Prostate gland (tissue), 2 donors: ENCODE measurements at regions not wholly inside any gene's neighbourhood (a gene's known extent, or its start where the extent isn't known, plus 50 kb on each side); places are given as distances from the start of the nearest gene placed in this dataset.

Source experiments
- DNase-seq: peaks from one replicate; pipeline ENCODE4 v3.0.0-alpha.2; 2019; ENCODE audit warnings: low spot score
- H3K27ac ChIP-seq, 2 donors: fragments of 200-600 bp; sonication (generic); 2 replicates each; pipeline ENCODE4 v1.5.1; 2017 to 2019
- H3K27me3 ChIP-seq: fragments of 200-600 bp; sonication (generic); replicated peaks from 2 replicates; pipeline ENCODE4 v1.5.1; 2019; ENCODE audit not compliant: insufficient read depth
- H3K36me3 ChIP-seq, 2 donors: fragments of 200-600 bp; sonication (generic); 1 replicate in 1 of 2; 2 replicates in 1 of 2; pipeline versions ENCODE4 v1.5.1 to v1.8.1; 2017 to 2019
- H3K4me1 ChIP-seq: fragments of 200-600 bp; sonication (generic); replicated peaks from 2 replicates; pipeline ENCODE4 v1.5.1; 2019
- H3K4me3 ChIP-seq, 2 donors: fragments of 200-600 bp; sonication (generic); 2 replicates each; pipeline ENCODE4 v1.5.1; 2017 to 2019
- H3K9me3 ChIP-seq: fragments of 200-600 bp; sonication (generic); 2 replicates; pipeline ENCODE4 v1.5.1; 2017
- POLR2A ChIP-seq: fragments of 450-650 bp; IDR thresholded peaks from one replicate; pipeline ENCODE4 v1.6.1; 2016; ENCODE audit warnings: antibody characterized with exemption, mild to moderate bottlenecking
- POLR2AphosphoS5 ChIP-seq: sonication (generic); formaldehyde crosslinking; IDR thresholded peaks from one replicate; pipeline ENCODE4 v1.6.1; 2017; ENCODE audit warnings: antibody characterized with exemption
- WGBS: methylation state at CpG from one replicate; pipeline ENCODE4 v1.1.5; 2018; 5-methylcytosine and 5-hydroxymethylcytosine counted together
- intact Hi-C: fragments of 100-400 bp; cut with DNase I; formaldehyde crosslinking; loops from one replicate; pipeline ENCODE4 v1.14.2; 2022
- TF ChIP-seq, protein P1 (sequence below), 4 experiments: fragments of 200-600 bp in 2 of 4; fragments of 450-650 bp in 2 of 4; sonication (generic) in 2 of 4; IDR thresholded peaks; 1 replicate in 3 of 4; 2 replicates in 1 of 4; pipeline ENCODE4 v1.5.1; 2016 to 2019; ENCODE audit warnings: antibody characterized with exemption in 4 of 4, mild to moderate bottlenecking in 2 of 4, moderate library complexity in 2 of 4

DNA sequence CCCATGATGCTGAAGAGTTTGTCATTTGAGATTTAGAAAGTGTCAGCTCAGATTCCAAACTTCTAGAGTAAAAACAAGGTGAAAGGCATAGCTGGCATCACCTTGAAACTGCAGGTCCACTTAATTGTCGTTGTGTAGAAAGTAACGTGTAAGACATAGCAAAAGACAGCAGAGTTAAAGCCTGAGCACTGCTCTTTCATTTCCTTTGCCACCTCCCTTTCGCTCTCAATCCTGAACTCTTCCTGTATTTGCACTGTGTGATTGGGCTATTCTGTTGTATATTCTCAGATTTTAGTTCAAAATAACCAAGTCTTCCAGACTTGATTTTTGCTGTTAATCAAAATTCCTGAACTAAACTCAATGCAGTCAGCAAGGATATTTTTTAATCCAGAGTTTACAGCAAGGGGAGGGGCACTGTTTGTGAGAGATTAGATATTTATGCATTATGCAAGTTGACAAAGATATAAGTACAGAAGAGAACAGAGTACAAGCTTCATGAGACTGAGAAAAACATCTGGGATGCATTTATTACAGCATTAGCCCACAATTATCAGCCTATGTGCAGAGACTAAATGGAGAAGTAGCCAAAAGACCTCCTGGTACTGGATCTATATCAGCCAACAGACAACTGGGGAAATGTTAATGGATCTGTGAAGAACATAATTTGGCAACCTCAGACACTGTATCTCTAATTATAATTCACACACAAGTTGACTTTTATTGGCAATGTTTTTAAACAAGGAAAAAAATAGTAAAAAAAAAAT, 328.6 kb downstream of the SUCLA2 start:
- 55% methylated on average over 3 of the region's 3 CpGs for WGBS
- Histone ChIP-seq H3K36me3 (no peaks in the 10 kb centered on the region), H3K9me3 (no peaks in the 10 kb centered on the region), H3K4me3 (no peak overlapping the region), H3K4me1 (no peaks in the 10 kb centered on the region), H3K27ac (no peak overlapping the region), H3K27me3 (no peaks in the 10 kb centered on the region)
- no peak for TF ChIP-seq POLR2AphosphoS5
- no peak for TF ChIP-seq POLR2A
- TF ChIP-seq, protein P1, sequence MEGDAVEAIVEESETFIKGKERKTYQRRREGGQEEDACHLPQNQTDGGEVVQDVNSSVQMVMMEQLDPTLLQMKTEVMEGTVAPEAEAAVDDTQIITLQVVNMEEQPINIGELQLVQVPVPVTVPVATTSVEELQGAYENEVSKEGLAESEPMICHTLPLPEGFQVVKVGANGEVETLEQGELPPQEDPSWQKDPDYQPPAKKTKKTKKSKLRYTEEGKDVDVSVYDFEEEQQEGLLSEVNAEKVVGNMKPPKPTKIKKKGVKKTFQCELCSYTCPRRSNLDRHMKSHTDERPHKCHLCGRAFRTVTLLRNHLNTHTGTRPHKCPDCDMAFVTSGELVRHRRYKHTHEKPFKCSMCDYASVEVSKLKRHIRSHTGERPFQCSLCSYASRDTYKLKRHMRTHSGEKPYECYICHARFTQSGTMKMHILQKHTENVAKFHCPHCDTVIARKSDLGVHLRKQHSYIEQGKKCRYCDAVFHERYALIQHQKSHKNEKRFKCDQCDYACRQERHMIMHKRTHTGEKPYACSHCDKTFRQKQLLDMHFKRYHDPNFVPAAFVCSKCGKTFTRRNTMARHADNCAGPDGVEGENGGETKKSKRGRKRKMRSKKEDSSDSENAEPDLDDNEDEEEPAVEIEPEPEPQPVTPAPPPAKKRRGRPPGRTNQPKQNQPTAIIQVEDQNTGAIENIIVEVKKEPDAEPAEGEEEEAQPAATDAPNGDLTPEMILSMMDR (IDR thresholded peaks at IDR 0.05), result no peak
- intact Hi-C loops, result no loop called here
- no peak for DNase-seq

DNA sequence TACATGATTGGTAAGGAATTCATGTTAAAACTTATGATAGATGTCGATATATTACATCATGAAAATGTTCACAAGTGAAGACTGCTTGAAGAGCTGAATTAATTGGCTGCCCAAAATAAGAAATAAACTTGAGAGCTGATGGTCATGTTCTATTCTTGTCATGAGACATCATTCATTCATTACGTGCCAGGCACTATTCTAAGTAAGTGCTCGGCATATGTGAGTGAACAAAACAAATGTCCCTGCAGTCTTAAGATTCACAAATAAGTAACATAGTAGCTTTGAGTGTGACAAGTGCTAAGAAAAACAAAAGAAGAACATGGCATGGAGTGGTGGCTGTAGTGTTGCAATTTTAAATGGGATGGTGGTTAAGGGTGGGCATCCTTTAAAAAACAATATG, 329.3 kb downstream of the SUCLA2 start:
- TF ChIP-seq POLR2AphosphoS5 (no peak), POLR2A (no peak)
- TF ChIP-seq, protein P1 (IDR thresholded peaks at IDR 0.05), result no peak
- Histone ChIP-seq H3K4me1 (no peaks in the 10 kb centered on the region), H3K27ac (no peak overlapping the region), H3K4me3 (no peak overlapping the region), H3K9me3 (no peaks in the 10 kb centered on the region), H3K36me3 (no peaks in the 10 kb centered on the region), H3K27me3 (no peaks in the 10 kb centered on the region)
- DNase-seq, result no peak
- WGBS, result 72% methylated on average over 3 of the region's 3 CpGs
- intact Hi-C loops, result no loop called here

DNA sequence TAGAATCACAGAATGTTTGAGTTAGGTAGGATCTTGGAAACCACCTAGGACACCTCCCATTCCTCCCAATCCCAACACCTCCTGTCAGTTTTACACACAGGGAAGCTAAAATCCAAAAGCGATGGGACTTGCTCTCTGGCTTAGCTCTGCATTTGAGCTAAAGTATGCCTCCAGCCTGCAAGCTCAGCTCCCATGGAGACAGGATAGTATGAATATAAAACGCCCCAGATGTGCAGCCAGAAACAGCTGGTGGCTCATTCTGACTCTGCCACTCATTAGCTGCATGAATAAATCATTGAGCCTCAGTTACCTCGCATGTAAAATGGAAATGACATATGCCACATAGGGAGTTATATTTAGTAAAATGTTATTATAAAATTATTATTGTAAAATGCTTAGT, 336.0 kb downstream of the SUCLA2 start:
- no peaks in the 10 kb centered on the region for H3K36me3 ChIP-seq
- intact Hi-C loops, result no loop called here
- no peaks in the 10 kb centered on the region for H3K27me3 ChIP-seq
- no peak for DNase-seq
- 78% methylated on average over 3 of the region's 3 CpGs for WGBS
- H3K4me3 ChIP-seq, result no peak overlapping the region
- no peak for TF ChIP-seq POLR2A
- TF ChIP-seq POLR2AphosphoS5, result no peak
- TF ChIP-seq, protein P1 (IDR thresholded peaks at IDR 0.05), result no peak
- H3K9me3 ChIP-seq, result no peaks in the 10 kb centered on the region
- no peaks in the 10 kb centered on the region for H3K4me1 ChIP-seq
- H3K27ac ChIP-seq, result no peak overlapping the region

DNA sequence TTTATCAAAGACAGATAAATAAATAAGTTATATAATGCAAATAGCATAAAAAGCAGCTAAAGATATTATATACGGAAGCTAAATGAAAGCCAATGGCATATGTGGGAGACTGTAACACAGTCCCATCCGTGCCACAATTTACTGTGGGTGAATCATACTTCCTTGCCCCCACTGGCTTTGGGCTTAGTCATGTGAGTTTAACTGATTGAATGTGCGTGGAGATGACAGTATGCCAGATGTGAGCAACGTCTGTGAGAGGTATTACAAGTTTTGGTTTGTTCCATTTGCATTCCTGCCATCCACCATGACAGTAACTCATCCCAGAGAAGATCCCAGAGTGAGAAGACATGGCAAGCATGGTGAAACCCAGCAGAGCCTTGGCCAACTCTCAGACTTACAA, 340.0 kb downstream of the SUCLA2 start:
- Histone ChIP-seq H3K9me3 (no peaks in the 10 kb centered on the region), H3K36me3 (no peaks in the 10 kb centered on the region), H3K4me1 (no peaks in the 10 kb centered on the region), H3K4me3 (no peak overlapping the region), H3K27me3 (no peaks in the 10 kb centered on the region), H3K27ac (no peak overlapping the region)
- intact Hi-C loops, result no loop called here
- DNase-seq, result no peak
- TF ChIP-seq POLR2AphosphoS5 (no peak), POLR2A (no peak)
- 74% methylated on average over 4 of the region's 4 CpGs for WGBS

DNA sequence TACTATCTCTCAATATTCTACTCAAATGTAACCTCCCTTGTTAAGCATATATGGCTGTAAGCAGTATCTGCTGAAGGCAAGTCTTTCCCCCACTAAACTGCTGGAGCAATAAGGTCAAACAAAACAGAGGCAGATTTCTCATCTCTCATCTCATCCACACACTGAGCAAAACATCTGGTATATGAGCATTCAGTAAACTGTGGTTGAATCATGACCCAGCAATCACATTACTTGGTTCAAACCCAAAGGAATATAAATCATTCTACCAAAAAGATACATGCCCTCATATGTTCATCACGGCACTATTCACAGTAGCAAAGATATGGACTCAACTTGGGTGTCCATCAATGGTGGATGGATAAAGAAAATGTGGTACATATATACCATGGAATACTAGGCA, 344.4 kb downstream of the SUCLA2 start:
- DNase-seq, result no peak
- no peaks in the 10 kb centered on the region for H3K4me1 ChIP-seq
- TF ChIP-seq, protein P1 (IDR thresholded peaks at IDR 0.05), result no peak
- no peak for TF ChIP-seq POLR2A
- TF ChIP-seq POLR2AphosphoS5, result no peak
- H3K9me3 ChIP-seq, result no peaks in the 10 kb centered on the region
- no peaks in the 10 kb centered on the region for H3K36me3 ChIP-seq
- H3K27ac ChIP-seq, result no peak overlapping the region
- no peak overlapping the region for H3K4me3 ChIP-seq
- WGBS, result 80% methylated on average over 1 of the region's 1 CpG
- intact Hi-C loops, result no loop called here
- no peaks in the 10 kb centered on the region for H3K27me3 ChIP-seq
